Bronchial epithelial cell (primary cell): ENCODE measurements at regions not wholly inside any gene's neighbourhood (a gene's known extent, or its start where the extent isn't known, plus 50 kb on each side); places are given as distances from the start of the nearest gene placed in this dataset.
"Not testable (repeated sequence)": the region's sequence is repeated elsewhere in the genome, so short reads cannot be mapped to it uniquely, and the experiment has no call there.

Source experiments
- DNase-seq: peaks from one replicate; pipeline ENCODE4 v3.0.0-alpha.2; 2010; ENCODE audit warnings: low read depth
- FAIRE-seq: peaks from 2 replicates; lab custom pipeline; 2011; peaks lifted over from hg19 to GRCh38; lab: Jason Lieb, UNC
- H3K27me3 ChIP-seq: 2 replicates; pipeline ENCODE4 v1.5.1; 2011; ENCODE audit warnings: low read length; ENCODE audit not compliant: control insufficient read depth, insufficient read depth
- H3K36me3 ChIP-seq: 2 replicates; pipeline ENCODE4 v1.5.1; 2011; ENCODE audit warnings: low read length; ENCODE audit not compliant: control insufficient read depth, insufficient read depth
- H3K4me3 ChIP-seq: 2 replicates; pipeline ENCODE4 v1.5.1; 2011; ENCODE audit warnings: mild to moderate bottlenecking, low read depth, low read length, control low read depth

DNA sequence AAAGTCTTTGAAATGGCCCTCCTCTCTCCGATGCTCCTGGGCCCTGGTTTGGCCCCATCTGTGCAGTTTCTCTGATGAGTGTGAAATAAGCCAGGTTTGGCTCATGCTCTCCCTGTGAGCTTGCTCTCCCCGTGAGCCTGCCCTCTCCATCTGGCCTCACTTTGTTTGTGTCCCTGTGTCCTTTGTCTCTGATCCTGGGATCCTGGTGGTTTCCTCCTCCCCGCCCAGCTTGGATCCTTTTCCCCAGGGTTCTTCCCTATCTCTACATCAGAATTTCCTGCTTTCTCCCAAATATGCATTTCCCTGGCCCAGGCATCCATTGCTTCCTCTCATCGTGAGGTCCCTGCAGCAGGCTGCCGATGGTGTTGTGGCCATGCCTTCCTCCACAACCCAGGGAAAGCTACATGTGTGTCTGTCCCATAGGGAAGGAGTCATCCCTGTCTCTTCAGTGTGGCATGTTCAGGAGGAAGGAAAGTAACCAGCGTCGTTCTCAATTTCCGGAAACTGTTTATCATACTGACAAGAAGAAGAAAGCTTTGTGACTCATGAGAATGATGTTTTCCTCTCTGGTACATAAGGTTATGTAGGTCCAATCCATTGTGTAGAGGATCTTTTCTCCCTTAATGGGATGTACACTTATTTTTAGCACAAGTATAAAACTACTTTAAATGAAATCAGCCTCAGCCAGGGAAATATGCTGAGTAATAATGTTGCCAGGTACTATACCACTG lies 956.6 kb downstream of the SPATA31A6 start:
- H3K4me3 ChIP-seq, DNase-seq, H3K36me3 ChIP-seq, H3K27me3 ChIP-seq, FAIRE-seq: not testable (repeated sequence)
